SK-N-SH treated with all-trans-retinoic acid at 6 μM for 48 hours (cell line): ENCODE measurements at regions not wholly inside any gene's neighbourhood (a gene's known extent, or its start where the extent isn't known, plus 50 kb on each side); places are given as distances from the start of the nearest gene placed in this dataset.

Experiments used
- ATAC-seq: fragments of 200-7000 bp; cut with Tn5 transposase; 3 replicates; pipeline ENCODE4 v1.9.1; 2020; ENCODE audit warnings: mild to moderate bottlenecking, moderate library complexity
- ARNTL ChIP-seq: fragments of 450-650 bp; formaldehyde crosslinking; IDR thresholded peaks from 2 replicates; pipeline ENCODE4 v1.5.0; 2020; ENCODE audit warnings: low read depth, mild to moderate bottlenecking, moderate library complexity, borderline replicate concordance
- BACH2 ChIP-seq: fragments of 250-450 bp; sonication (Bioruptor Pico); IDR thresholded peaks from 2 replicates; pipeline ENCODE4 v1.9.0; 2021; ENCODE audit warnings: mild to moderate bottlenecking, borderline replicate concordance
- CSDC2 ChIP-seq: fragments of 250-450 bp; sonication (Bioruptor Pico); IDR thresholded peaks from 2 replicates; pipeline ENCODE4 v1.5.0; 2020; ENCODE audit warnings: mild to moderate bottlenecking, moderate library complexity
- CSRNP3 ChIP-seq: fragments of 250-450 bp; sonication (Bioruptor Pico); IDR thresholded peaks from 2 replicates; pipeline ENCODE4 v1.5.1; 2021; ENCODE audit warnings: mild to moderate bottlenecking, moderate library complexity
- ESRRG ChIP-seq: fragments of 250-450 bp; sonication (Bioruptor Pico); IDR thresholded peaks from 2 replicates; pipeline ENCODE4 v1.6.1; 2021; ENCODE audit warnings: mild to moderate bottlenecking
- GLIS3 ChIP-seq: fragments of 250-450 bp; sonication (Bioruptor Pico); IDR thresholded peaks from 2 replicates; pipeline ENCODE4 v1.5.0; 2020; ENCODE audit warnings: mild to moderate bottlenecking, moderate library complexity
- ISL1 ChIP-seq: fragments of 250-450 bp; sonication (Bioruptor Pico); IDR thresholded peaks from 2 replicates; pipeline ENCODE4 v2.1.2; 2022; ENCODE audit warnings: mild to moderate bottlenecking, moderate library complexity
- POU6F1 ChIP-seq: fragments of 250-450 bp; sonication (Bioruptor Pico); IDR thresholded peaks from 2 replicates; pipeline ENCODE4 v1.8.0; 2021; ENCODE audit warnings: low read depth, mild to moderate bottlenecking, moderate library complexity, borderline replicate concordance
- PPARA ChIP-seq: fragments of 250-450 bp; sonication (Bioruptor Pico); IDR thresholded peaks from 2 replicates; pipeline ENCODE4 v1.5.0; 2020; ENCODE audit warnings: mild to moderate bottlenecking, borderline replicate concordance
- SNAI2 ChIP-seq: fragments of 250-450 bp; sonication (Bioruptor Pico); IDR thresholded peaks from 2 replicates; pipeline ENCODE4 v1.5.0; 2020; ENCODE audit warnings: mild to moderate bottlenecking, moderate library complexity
- TCF4 ChIP-seq: fragments of 250-450 bp; sonication (Bioruptor Pico); IDR thresholded peaks from 2 replicates; pipeline ENCODE4 v1.8.0; 2021; ENCODE audit warnings: mild to moderate bottlenecking, moderate library complexity, borderline replicate concordance
- TOX ChIP-seq: fragments of 250-450 bp; sonication (Bioruptor Pico); IDR thresholded peaks from 2 replicates; pipeline ENCODE4 v1.8.0; 2021; ENCODE audit warnings: mild to moderate bottlenecking, moderate library complexity, borderline replicate concordance
- ZC3H10 ChIP-seq: fragments of 250-450 bp; sonication (Bioruptor Pico); IDR thresholded peaks from 2 replicates; pipeline ENCODE4 v1.5.1; 2021; ENCODE audit warnings: mild to moderate bottlenecking, moderate library complexity
- ZFP3 ChIP-seq: fragments of 250-450 bp; sonication (Bioruptor Pico); IDR thresholded peaks from 2 replicates; pipeline ENCODE4 v1.5.0; 2020; ENCODE audit warnings: mild to moderate bottlenecking, moderate library complexity
- ZFP30 ChIP-seq: fragments of 450-650 bp; formaldehyde crosslinking; IDR thresholded peaks from 2 replicates; pipeline ENCODE4 v1.5.0; 2022; ENCODE audit warnings: mild to moderate bottlenecking, moderate library complexity
- ZNF565 ChIP-seq: fragments of 450-650 bp; formaldehyde crosslinking; conservative IDR thresholded peaks from 2 replicates; pipeline ENCODE4 v1.5.0; 2020; ENCODE audit warnings: low read depth, mild to moderate bottlenecking, moderate library complexity
- ZNF70 ChIP-seq: fragments of 450-650 bp; formaldehyde crosslinking; IDR thresholded peaks from 2 replicates; pipeline ENCODE4 v1.5.0; 2020; ENCODE audit warnings: mild to moderate bottlenecking, moderate library complexity
- TF ChIP-seq, protein P1 (sequence below): fragments of 250-450 bp; sonication (Bioruptor Pico); IDR thresholded peaks from 2 replicates; pipeline ENCODE4 v1.5.1; 2020; ENCODE audit warnings: low read depth, mild to moderate bottlenecking, moderate library complexity
- TF ChIP-seq, protein P2 (sequence below): fragments of 250-450 bp; sonication (Bioruptor Pico); IDR thresholded peaks from 2 replicates; pipeline ENCODE4 v1.8.0; 2020; ENCODE audit warnings: mild to moderate bottlenecking, moderate library complexity, borderline replicate concordance

DNA sequence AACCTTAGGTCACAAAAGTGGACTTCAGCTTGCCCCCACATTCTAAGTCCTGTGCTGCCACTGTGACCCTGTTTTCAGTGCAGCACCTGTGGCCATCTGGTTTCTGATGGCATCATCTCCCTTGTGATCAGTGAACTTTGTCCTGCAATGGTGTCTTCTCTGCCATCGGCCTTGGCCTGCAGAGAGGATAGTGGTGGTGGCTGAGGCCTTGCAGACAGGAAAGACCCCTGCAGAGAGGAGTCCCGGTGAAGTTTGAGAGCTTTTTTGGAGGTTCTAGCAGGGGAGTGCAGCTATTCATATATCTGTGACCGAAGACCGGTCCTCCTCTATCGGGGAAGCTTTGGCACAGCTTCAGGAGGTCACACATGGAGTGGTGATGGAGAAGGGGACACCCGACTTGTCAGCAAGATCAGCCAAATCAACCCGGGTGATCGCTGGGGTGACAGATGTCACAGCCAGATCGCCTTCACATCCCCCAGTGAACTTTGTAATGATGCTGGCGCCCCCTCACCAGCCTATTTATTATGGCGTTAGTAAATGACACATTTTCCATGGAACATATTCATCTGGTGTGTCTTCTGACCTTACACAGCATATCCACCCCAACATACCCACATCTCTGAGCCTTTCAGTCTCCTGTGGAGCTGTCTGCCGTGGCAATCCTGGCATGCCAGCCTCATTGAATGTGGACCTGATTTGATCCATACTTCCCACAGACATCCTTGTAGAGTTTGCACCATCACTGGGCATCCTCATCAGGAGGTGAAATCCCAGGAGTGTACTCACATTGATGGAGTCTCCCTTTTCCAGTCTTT, 136.1 kb downstream of the PAPOLA start:
- ATAC-seq, result no peak
- TF ChIP-seq ZNF565 (no peak), PPARA (CRISPR knock-in tag) (no peak), CSDC2 (CRISPR knock-in tag) (no peak), ARNTL (CRISPR knock-in tag) (no peak), POU6F1 (CRISPR knock-in tag) (no peak), ESRRG (no peak), TCF4 (CRISPR knock-in tag) (no peak), ISL1 (CRISPR knock-in tag) (no peak)
- TF ChIP-seq, protein P1, sequence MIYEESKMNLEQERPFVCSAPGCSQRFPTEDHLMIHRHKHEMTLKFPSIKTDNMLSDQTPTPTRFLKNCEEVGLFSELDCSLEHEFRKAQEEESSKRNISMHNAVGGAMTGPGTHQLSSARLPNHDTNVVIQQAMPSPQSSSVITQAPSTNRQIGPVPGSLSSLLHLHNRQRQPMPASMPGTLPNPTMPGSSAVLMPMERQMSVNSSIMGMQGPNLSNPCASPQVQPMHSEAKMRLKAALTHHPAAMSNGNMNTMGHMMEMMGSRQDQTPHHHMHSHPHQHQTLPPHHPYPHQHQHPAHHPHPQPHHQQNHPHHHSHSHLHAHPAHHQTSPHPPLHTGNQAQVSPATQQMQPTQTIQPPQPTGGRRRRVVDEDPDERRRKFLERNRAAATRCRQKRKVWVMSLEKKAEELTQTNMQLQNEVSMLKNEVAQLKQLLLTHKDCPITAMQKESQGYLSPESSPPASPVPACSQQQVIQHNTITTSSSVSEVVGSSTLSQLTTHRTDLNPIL, result no peak
- TF ChIP-seq, protein P2, sequence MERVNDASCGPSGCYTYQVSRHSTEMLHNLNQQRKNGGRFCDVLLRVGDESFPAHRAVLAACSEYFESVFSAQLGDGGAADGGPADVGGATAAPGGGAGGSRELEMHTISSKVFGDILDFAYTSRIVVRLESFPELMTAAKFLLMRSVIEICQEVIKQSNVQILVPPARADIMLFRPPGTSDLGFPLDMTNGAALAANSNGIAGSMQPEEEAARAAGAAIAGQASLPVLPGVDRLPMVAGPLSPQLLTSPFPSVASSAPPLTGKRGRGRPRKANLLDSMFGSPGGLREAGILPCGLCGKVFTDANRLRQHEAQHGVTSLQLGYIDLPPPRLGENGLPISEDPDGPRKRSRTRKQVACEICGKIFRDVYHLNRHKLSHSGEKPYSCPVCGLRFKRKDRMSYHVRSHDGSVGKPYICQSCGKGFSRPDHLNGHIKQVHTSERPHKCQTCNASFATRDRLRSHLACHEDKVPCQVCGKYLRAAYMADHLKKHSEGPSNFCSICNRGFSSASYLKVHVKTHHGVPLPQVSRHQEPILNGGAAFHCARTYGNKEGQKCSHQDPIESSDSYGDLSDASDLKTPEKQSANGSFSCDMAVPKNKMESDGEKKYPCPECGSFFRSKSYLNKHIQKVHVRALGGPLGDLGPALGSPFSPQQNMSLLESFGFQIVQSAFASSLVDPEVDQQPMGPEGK (CRISPR knock-in tag), result no peak

DNA sequence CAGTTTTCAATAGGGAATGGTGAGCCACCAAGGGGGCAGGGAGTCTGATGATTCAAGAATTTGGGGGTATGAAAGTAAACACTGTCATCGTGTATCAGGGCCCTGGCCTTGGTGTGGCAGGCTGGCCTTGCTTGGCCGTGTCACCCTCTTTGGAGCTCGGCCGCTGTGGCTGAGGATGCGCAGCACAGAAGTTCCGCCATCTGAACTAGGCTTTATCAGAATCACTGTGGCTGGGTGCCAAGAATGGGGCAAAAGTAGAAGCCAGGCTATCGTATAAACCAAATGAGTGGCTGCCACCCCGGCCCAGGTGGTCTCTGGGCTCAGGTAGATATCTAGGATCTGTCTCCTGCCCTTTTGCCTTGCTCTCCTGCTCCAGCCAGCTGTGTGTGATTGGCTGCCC, 137.4 kb downstream of the PAPOLA start:
- no peak for ATAC-seq
- TF ChIP-seq BACH2, result no peak
- no peak for TF ChIP-seq CSRNP3 (CRISPR knock-in tag)
- TF ChIP-seq ZC3H10 (CRISPR knock-in tag), result no peak
- no peak for TF ChIP-seq ESRRG
- TF ChIP-seq POU6F1 (CRISPR knock-in tag), result no peak
- no peak for TF ChIP-seq ZNF70 (CRISPR knock-in tag)
- no peak for TF ChIP-seq SNAI2 (CRISPR knock-in tag)
- no peak for TF ChIP-seq ZFP30 (CRISPR knock-in tag)
- TF ChIP-seq ZFP3 (CRISPR knock-in tag), result no peak
- TF ChIP-seq, protein P1, result no peak
- TF ChIP-seq TOX (CRISPR knock-in tag), result no peak
- no peak for TF ChIP-seq TCF4 (CRISPR knock-in tag)

DNA sequence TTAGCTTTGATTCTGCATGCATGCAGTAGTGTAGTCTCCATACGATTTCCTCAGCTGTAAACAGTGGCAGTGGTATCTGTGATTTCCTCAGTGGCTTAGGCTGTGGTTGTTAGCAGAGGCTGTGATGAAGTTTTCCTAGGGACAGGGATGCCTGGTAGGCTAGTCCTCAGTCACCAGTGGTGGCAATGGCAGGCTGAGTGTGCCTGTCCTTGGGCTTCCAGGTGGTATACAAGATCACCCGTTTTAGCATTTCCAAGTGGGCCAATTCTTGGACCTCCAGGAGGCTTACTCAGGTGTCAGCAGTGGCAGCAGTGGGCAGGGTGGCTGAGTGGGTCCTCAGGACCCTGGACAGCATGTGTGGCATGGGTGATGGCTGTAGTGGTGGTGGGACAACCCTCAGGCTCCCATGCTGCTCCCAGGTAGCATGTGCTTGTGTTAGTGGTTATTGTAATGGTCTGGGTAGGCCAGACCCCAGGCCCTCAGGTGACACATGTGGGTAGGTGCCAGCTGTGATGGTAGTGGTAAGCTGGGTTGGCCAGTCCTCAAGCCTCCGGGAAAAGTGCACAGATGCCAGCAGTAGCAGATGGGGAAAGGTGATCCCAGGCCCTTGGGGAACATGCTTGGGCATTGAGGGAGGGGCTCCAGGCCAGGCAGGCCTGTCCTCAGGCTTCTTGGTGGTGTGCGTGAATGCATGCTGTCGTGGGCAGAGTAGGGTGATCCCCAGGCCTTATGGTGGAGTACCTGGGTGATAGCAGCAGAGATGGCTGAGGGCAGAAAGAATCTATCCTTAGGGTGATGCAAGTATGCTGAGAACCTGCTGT, 146.5 kb downstream of the PAPOLA start:
- no peak for ATAC-seq
- TF ChIP-seq GLIS3 (CRISPR knock-in tag), result no peak
- no peak for TF ChIP-seq CSDC2 (CRISPR knock-in tag)
- TF ChIP-seq CSRNP3 (CRISPR knock-in tag), result no peak
- no peak for TF ChIP-seq ZFP3 (CRISPR knock-in tag)
- TF ChIP-seq TCF4 (CRISPR knock-in tag), result no peak
- no peak for TF ChIP-seq PPARA (CRISPR knock-in tag)
- TF ChIP-seq ZNF70 (CRISPR knock-in tag), result no peak
- no peak for TF ChIP-seq ZNF565
- TF ChIP-seq, protein P2 (CRISPR knock-in tag), result no peak
- TF ChIP-seq, protein P1, result no peak
